Skin epidermis (tissue), 12 donors: ENCODE measurements at regions not wholly inside any gene's neighbourhood (a gene's known extent, or its start where the extent isn't known, plus 50 kb on each side); places are given as distances from the start of the nearest gene placed in this dataset.

Source experiments
- H3K27ac ChIP-seq, 21 experiments: fragments of 200-600 bp; sonication (generic) in 11 of 21; one replicate each; pipeline ENCODE4 v1.5.0; 2020; ENCODE audit warnings: mild to moderate bottlenecking in 3 of 21, inconsistent platforms in 2 of 21, moderate library complexity in 2 of 21
- H3K4me3 ChIP-seq, 7 experiments: fragments of 200-600 bp; sonication (generic) in 2 of 7; one replicate each; pipeline ENCODE4 v1.5.0; 2020; ENCODE audit warnings: inconsistent platforms in 2 of 7, mild to moderate bottlenecking in 2 of 7, moderate library complexity in 1 of 7

DNA sequence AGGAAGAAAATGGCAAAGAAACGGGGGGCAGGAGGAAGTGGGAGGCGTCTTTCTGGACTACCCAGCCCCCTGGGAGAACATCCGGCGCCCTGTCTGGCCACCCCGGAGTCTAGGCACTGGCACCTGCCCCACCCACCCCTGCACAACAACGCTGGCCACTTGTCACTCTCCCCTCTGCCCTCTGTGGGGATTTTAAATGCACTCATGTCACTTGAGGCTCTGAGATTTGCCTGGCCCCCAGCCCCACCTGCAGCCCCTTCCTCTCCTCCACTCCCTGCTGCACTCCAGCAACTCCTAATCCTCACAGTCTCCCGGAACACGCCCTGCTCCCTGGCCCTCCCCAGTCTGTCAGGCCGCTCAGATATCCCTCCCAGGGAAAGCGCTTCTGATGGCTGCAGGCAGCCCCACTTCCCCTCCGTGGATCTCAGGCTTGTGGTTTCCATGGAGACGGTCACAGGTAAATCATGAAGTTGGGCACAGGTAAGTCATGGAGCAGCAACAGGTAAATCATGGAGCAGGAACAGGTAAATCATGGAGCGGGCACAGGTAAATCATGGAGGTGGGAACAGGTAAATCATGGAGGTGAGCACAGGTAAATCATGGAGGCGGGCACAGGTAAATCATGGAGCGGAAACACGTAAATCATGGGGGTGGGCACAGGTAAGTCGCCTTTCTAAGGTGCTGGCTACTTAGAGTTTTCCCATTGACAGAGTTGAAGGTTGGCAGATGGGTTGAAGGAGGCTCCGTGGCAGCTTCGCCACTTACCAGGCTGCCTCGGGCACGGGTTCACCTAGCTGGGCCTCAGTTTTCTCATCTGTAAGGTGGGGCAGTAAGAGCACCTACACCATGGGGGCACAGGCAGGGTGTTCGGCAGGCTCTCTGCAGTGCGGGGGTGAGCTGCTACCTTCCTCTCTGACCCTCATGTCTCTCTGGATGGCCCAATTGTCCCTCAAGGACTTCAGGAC lies 79.0 kb upstream of the SHISAL1 start:
- no peak overlapping the region for H3K4me3 ChIP-seq

DNA sequence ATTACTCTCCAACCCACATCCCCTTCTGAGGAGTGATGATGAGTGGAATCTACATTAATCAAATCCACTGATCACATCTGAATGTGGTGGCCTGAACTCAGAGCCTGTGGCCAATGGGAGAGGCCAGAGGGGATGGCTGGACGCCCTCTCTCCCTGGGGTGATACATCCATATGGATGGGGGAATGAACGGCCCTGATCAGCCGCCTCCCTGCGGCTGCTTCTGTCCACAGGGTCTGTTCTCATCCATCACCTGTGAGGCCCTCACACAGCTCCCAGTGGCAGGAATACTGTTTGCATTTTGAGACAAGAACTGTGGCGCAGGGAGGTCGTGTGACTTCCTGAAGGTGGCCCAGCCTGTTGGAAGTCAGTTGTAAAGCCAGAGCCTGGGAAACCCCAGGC lies 78.3 kb upstream of the SHISAL1 start:
- no peak overlapping the region for H3K4me3 ChIP-seq
- no peak overlapping the region for H3K27ac ChIP-seq

More for the DNA sequence above, 79.0 kb upstream of the SHISAL1 start:
- H3K27ac ChIP-seq, result no peak overlapping the region

DNA sequence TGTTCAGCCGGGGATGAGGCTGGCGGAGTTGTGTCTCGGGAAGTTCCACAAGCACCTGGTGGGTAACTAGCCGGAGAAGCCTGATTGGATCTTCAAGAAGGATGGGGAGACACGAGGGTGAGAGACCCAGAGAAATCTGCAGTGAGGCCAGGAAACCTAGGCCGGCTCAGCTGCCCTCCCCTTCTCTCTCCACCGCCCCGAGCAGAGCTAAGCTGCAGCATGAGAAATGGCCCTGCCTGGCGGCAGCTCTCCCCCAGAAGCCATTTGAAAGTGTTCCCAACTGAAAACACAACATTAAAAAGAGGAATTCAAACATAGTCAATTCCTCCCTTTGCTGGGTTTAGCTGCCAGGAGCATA lies 77.8 kb upstream of the SHISAL1 start:
- no peak overlapping the region for H3K27ac ChIP-seq
- no peak overlapping the region for H3K4me3 ChIP-seq

DNA sequence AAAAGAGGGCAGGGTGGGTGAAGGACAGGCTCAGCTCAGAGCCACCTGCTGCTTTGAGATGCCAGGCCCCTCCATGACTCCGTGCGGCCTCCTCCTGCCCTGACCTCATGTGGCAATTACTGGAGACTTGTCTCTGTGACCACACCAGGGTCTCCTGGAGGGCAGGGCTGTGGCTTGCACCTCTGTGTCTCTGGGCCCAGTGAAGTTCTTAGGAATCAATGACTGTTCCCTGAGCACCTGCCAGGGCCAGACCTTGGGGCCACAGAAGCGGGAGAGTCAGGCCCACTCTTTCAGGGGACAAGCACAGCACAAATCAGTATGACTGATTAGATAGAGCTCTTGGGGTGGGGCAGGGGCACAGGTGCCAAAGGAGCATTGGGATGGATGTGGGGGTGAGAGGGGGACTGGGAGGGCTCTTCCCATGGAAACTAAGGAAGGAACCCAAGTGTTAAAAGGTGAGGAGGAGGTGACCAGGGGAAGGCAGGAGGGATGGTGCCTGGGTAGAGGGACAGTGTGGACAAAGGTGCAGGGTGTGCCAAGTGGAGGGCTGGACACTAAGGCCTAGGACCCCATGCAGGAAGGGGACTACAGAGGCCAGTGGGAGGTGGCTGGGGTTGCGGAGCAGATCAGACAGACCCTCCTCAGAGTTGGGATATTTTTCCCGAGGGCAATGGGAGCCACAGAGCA lies 77.3 kb upstream of the SHISAL1 start:
- no peak overlapping the region for H3K4me3 ChIP-seq
- no peak overlapping the region for H3K27ac ChIP-seq

DNA sequence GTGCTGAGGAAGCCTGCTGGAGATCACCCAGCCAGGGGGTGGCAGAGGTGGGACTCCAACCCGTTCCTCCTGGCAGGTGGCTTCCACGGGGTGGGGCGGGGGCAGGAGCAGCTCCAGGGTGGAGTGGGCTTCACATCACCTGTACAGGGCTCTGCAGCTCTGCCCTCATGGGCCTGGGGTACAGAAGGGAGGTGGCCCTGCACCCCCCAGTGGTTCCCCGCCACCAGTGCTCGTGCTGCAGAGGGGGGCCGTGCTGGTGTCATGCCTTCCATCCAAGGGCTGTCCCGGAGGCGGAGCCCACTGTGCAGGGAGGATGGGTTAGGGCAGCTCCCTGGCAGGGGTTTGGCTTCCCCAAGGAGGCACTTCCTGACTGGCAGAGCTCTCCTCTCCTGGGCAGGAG lies 76.4 kb upstream of the SHISAL1 start:
- Histone ChIP-seq H3K27ac (no peak overlapping the region), H3K4me3 (no peak overlapping the region)

DNA sequence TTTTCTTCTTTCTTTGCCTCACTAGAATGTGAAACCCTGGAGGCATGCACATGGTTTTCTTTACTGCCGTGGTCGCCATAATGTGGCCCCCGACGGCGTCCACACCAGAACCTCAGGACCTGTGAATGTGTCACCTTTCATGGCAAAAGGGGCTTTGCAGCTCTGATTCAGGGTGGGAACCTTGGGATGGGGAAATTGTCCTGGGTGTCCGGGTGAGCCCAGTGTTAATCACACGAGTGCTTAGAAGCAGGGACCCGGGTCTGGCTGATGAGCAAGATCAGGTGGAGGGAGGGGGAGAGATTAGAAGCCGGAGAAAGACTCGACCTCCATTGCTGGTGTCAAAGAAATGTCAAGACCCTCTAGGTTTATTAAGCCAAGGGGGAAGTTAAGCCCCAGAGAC lies 74.7 kb upstream of the SHISAL1 start:
- H3K4me3 ChIP-seq, result no peak overlapping the region
- no peak overlapping the region for H3K27ac ChIP-seq

DNA sequence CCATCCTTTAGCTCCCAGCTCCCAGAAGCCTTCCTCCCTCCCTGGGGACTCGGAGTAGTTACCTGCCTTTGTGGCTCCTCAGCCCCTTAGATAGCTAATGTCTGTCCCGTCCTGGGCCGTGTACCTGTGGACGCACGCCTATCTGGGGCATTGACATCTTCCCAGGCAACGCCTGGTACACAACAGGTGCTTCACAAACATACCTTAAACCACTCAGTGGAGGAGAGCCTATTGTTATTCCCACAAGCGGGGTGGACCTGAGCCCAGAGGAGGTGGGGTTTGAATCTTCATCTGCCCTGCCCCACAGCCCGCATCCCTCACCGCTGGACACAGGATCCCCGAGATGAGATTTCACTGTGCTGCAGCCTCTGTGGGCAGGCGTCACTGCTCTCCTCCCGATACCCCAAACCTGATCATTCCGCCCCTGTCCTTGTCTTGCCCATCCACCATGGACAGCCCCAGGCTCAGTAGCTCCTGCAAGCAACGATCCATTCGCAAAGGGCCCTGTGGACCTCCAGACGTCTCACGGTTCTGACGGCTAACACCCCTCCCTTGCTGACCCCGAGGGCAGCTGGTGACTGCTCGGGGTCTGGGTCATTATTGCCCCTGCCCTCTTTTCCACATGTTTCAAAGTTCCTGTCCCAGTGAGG lies 73.8 kb upstream of the SHISAL1 start:
- H3K27ac ChIP-seq, result no peak overlapping the region
- H3K4me3 ChIP-seq, result no peak overlapping the region

DNA sequence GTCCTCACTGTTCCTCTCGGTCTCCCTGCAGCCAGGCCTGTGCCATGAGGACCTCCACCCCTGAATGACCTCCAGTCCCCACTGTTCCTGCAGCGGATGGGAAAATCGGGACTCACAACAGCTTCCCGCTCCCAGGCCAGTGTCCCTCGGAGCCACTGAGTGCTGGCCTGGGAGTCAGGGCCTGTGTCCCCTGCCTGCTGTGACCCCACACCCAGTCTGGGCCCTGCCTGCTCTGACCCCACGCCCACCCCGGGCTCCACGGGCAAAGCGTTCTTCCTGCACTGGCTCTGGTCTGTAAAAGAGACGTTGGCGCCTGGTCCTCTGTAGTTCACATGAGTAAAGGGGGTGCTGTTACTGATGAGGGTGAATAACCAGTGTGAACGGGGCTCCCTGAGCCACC lies 73.0 kb upstream of the SHISAL1 start:
- H3K4me3 ChIP-seq, result no peak overlapping the region
- no peak overlapping the region for H3K27ac ChIP-seq

DNA sequence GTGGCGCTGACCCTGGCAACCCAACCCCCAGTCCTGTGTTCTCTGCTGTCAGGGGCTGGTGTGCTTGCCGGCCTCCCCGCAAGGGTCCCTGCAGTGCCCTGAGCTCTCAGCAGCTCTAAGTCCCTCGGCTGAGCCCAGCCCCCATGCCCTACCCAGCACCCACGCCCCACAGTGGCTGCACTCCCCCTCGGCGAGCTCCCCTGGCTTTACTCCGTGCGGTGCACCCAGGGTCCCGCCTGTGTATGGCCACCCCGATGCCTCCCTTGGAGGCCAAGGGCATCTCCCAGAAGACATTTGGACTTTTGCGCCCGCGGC lies 72.5 kb upstream of the SHISAL1 start:
- Histone ChIP-seq H3K27ac (no peak overlapping the region), H3K4me3 (no peak overlapping the region)

DNA sequence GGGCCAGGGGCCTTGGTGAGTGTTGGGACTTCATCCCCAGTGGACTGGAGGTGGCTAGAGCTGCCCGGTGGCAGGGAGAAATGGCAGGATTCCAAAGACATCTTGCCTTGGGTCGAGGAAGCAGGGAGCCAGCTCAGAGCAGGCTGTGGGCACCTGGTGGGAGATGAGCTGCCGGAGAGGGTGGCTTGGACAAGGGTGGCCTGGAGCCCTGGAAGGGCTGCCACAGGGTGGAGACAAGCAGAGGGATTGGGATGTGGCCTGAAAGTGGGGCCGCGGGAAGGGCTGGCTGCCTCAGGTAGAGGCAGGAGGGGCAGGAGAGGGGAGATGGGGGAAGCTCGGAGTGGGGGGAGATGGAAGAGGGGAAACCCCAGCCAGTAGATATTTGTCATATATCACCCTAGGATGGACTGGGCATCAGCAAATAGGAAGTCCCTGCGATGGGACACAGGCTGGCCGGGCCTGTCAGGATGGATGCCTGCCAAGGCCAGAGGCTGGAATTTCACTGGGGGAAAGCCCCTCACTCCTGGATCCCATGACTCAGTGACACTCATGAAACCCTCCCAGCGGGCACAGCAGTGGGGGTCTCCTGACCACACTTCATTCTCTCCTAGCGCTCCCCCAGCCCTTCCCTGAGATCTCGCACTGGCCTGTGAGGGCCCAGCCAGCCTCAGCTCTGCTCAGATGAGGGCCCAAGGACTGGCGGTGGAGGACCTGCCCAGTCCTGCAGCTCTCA lies 72.0 kb upstream of the SHISAL1 start:
- H3K27ac ChIP-seq, result no peak overlapping the region
- H3K4me3 ChIP-seq, result no peak overlapping the region

DNA sequence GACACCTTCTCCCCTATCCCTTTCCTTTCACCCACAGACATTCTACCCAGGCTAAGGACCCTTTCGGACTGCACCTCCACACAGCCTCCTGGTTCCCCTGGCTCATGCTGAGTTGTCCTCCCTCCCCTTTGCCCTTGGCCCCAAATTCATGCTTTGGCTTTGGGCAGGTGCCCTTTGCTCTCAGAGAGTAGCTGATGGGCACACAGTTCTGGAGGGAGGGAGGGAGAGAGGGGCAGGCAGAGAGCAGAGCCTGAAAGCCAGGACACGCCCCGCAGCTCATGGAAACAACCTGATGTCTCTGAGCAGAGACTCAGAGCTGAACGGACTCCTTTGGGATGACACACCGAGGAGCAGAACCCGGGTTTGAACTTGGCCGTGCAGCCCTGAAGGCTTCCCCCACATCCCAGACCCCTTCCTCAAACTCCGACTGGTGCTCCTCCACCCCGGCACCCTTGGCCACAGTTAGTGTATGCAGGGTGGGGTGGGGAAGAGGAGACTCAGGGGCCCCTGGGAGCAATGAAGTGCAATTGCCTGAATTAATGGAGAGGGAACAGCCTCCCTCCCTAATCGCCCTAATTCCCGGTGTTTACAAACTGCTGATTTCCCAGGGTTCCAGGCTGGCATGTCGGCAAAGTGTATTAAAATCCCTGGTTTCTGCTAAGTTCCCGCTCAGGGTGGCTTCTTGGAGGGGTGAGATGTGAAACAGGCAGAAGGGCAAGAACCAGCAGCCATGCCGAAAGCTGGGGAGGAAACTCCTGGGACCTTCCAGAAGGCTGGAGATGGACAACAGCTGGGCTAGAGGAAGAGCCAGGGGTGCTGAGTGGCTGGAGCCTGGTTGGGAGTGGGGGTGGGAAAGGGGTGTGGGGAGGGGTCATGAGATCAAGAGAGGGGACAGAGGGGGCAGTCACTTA lies 71.2 kb upstream of the SHISAL1 start:
- Histone ChIP-seq H3K4me3 (no peak overlapping the region), H3K27ac (no peak overlapping the region)

DNA sequence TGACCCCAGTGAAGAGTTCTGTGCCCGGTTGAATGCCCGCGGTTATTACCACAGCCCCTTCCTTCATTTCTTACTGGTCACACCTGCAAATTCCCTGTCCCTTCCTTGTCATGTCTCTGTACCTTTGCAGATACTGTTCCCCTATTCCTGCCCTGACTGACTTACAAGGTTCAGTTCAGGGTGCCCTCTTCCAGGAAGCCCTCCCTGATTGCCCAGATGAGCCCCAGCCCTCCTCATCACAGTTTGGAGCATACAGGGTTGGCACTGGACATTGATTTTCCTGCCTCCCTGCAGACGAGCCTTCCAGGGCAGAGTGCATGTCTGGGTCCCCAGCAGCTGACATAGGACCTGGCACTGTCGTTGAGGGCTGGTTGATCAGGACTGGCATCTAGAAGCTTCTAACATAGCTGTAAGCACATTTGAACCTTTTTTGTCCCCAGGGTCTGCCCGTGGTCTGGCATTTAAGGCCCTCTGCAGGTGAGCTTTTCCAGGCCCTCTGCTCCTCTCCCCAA lies 70.4 kb upstream of the SHISAL1 start:
- Histone ChIP-seq H3K27ac (no peak overlapping the region), H3K4me3 (no peak overlapping the region)

DNA sequence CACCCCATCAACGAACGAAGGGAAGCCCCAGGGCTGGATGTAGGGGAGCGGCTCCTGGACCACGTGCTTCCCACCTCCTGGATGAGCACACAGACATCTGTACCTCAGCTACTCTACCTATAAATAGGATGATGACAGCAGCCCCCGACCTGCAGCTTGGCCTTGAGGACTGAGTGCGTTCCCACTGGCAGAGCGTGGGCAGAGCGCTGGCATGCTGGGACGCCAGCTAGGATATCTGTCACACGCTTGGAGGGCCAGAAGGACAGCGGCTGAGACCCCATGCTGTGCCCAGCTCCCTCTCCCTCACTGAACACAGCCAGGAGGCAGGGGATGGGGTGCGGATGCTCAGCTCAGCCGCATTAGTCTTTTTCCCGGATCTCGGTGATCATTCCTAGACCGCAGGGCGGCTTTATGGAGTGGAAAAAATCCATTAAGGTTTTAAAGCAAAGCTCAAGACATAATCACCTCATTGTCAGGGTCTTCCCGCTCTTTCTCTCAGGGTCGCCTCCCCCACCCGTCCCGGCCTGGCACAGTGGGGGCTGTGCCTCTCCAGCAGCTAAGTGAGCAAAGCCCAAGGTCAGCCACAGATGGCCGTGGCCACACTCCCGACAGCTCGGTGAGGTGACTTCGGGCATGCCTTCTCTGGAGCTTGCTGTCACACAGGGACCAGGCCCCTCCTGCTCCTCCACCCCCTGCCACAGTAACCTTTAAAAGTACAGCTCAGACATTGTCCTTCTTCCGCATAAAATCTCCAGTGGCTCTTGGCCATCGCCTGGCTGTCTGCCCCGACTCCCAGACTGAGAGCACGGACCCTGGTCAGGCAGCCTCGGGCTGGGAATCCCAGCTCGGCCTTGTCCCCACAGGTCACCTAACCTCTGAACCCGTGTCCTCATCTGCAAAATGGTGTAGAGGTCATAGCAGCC lies 69.6 kb upstream of the SHISAL1 start:
- H3K27ac ChIP-seq, result no peak overlapping the region
- no peak overlapping the region for H3K4me3 ChIP-seq

DNA sequence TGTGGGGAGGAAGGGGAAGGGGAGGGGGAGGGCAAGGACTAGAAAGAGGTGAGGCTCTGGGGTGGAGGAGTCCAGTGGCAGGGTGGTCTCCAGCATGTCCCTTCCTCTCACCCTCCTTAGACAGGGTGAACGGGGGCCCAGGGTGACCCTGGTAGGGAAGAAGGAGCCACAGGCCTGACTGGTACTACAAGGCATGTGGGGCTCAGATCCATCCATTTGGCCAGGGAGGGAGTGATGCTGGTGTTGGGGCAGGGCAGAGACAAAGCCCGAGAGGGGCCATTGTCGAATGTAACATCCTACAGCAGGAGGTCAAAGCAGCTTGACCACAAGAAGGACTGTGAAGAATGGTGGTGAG lies 69.0 kb upstream of the SHISAL1 start:
- Histone ChIP-seq H3K27ac (no peak overlapping the region), H3K4me3 (no peak overlapping the region)

DNA sequence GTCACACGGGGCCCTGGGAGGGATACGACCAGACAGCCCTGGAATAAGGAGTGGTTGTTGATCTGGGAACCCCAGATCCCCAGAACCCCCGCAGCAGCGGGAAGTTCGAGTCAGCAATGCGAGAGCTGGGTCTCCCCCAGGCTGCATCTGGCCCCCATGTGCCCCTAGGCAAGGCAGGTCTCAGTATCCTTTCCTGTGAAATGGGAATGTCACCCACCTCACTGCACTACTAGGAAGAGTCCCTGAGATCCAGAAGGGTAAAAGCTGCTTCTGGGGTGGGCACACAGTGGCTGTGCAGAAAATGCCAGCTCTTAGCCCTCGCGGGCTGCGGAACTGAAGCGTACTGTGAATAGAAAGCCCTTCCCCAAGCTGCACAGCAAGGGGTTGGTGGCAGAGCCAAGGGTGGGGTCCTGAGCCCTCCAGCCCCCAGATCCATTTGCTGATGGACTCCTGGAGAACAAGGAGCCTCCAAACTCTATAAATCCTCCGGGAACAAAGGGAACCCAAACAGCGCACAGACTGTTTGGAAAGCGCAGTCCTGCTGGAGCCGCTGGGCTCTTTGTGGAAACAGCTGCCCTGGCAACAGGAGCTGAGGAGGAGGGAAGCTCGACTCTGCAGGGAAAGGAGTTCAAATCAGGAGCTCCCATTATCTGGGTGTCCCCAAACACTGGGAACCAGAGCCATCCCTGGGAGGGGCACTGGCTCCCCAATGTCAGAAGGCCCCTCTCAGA lies 68.2 kb upstream of the SHISAL1 start:
- Histone ChIP-seq H3K27ac (no peak overlapping the region), H3K4me3 (no peak overlapping the region)

DNA sequence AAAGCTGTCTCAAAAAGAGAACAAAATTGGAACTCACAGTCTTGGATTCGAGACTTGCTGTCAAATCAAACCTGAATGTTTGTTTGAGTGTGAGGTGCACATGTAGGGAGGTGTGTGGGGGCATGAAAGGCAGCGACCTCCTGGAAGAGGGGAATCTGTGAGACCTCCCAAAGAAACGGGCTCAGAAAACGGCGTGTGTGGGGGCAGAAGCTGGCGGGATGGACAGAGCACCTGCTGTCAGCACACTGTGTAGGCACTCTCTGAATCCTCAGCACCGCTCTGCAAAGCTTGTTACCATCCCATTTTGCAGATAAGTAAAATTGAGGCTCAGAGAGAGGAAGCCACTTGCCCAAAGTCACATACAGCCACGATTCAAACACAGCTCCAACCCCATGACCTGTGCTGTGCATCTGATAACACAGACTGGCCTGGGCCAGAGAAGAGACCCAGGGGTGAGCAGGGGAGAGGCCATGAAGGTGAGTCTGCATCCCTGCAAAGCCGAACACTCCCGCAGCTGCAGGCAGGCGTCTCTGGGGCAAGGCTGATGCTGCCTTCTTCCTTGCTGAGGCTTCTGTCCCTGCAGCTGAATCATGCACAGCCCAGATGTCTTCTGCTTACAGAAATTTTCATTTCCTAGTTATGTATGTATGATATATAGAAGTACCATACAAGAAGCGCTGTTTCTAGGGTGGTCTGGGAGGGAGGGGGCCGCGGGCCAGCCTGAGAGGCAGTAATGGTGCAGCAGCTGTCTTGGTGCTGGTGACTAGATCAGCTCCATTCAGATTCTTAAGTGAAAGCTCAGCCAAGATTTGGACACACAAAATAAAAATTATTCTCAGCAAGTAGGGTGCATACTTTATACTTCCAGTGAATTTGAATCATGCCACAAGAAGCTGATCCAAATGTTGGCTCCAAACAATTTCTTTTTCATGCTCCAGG lies 67.3 kb upstream of the SHISAL1 start:
- Histone ChIP-seq H3K27ac (no peak overlapping the region), H3K4me3 (no peak overlapping the region)
